ENCODE measurements at regions not wholly inside any gene's neighbourhood (a gene's known extent, or its start where the extent isn't known, plus 50 kb on each side); places are given as distances from the start of the nearest gene placed in this dataset.

DNA sequence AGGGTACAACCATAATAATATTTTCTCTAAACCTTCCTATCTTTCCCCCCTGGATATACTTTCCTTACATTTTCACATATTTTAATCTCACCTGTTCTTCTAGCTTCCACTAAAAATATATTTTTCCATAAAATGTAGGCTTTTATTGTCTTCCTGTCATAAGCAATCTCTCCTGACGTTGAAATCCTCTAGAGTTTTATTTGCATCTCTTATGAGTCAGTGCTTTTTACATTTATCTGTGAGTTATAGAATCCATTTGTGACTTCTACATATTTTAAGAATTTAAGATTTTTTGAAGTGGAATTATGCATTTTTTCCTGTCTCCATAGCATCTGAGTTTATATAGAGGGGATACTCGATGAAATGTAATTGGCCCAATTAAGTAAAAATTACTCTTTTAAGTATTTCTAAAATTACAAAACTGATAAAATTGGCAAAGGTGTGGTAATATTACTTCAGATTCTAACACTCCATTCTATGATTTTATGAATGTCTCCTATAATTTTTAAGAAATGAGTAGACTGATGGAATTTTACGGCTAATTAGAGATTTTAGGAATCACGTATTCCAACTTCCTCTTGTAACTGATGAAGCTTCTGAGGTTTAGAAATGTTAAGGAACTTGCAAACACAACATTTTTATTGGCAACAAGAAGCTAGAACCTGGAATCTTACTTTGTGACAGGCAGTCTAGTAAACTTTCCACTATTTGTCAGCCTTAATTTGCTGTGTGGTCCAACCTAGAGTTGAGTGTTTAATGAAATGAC is 422.9 kb upstream of the SEMA3A start:
- Mint-ChIP-seq H3K27ac (no peak overlapping the region), H3K9me3 (no peaks in the 10 kb centered on the region), H3K36me3 (ENCODE audit: low read depth) (no peaks in the 10 kb centered on the region), H3K4me3 (no peak overlapping the region), H3K4me1 (no peaks in the 10 kb centered on the region), H3K27me3 (ENCODE audit: low read depth, poor library complexity) (no peaks in the 10 kb centered on the region)
- TF ChIP-seq, protein P1, sequence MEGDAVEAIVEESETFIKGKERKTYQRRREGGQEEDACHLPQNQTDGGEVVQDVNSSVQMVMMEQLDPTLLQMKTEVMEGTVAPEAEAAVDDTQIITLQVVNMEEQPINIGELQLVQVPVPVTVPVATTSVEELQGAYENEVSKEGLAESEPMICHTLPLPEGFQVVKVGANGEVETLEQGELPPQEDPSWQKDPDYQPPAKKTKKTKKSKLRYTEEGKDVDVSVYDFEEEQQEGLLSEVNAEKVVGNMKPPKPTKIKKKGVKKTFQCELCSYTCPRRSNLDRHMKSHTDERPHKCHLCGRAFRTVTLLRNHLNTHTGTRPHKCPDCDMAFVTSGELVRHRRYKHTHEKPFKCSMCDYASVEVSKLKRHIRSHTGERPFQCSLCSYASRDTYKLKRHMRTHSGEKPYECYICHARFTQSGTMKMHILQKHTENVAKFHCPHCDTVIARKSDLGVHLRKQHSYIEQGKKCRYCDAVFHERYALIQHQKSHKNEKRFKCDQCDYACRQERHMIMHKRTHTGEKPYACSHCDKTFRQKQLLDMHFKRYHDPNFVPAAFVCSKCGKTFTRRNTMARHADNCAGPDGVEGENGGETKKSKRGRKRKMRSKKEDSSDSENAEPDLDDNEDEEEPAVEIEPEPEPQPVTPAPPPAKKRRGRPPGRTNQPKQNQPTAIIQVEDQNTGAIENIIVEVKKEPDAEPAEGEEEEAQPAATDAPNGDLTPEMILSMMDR (IDR thresholded peaks at IDR 0.05), result no peak
- no peak for DNase-seq

- no peak overlapping the region for H3K27ac Mint-ChIP-seq
- H3K36me3 Mint-ChIP-seq (ENCODE audit: low read depth), result no peaks in the 10 kb centered on the region
- no peak overlapping the region for H3K4me3 Mint-ChIP-seq
- DNase-seq, result no peak
- no peaks in the 10 kb centered on the region for H3K27me3 Mint-ChIP-seq (ENCODE audit: low read depth, poor library complexity)
- TF ChIP-seq, protein P1 (IDR thresholded peaks at IDR 0.05), result no peak
- H3K9me3 Mint-ChIP-seq, result no peaks in the 10 kb centered on the region
- no peaks in the 10 kb centered on the region for H3K4me1 Mint-ChIP-seq
Observed at GRCh38 chr7:84614821-84615501, 420.4 kb upstream of the SEMA3A start.

- Mint-ChIP-seq H3K4me3 (no peak overlapping the region), H3K27me3 (ENCODE audit: low read depth, poor library complexity) (no peaks in the 10 kb centered on the region), H3K4me1 (no peaks in the 10 kb centered on the region)
Observed at GRCh38 chr7:84612981-84613681, 418.5 kb upstream of the SEMA3A start.

GRCh38 chr7:84611391-84611790 is 416.8 kb upstream of the SEMA3A start:
- Mint-ChIP-seq H3K36me3 (ENCODE audit: low read depth) (no peaks in the 10 kb centered on the region), H3K4me1 (no peaks in the 10 kb centered on the region), H3K27me3 (ENCODE audit: low read depth, poor library complexity) (no peaks in the 10 kb centered on the region), H3K4me3 (no peak overlapping the region), H3K27ac (no peak overlapping the region), H3K9me3 (no peaks in the 10 kb centered on the region)
- DNase-seq, result no peak
- TF ChIP-seq, protein P1 (IDR thresholded peaks at IDR 0.05), result no peak

More at GRCh38 chr7:84612981-84613681, 418.5 kb upstream of the SEMA3A start:
- TF ChIP-seq, protein P1 (IDR thresholded peaks at IDR 0.05), result no peak
- no peak for DNase-seq
- Mint-ChIP-seq H3K36me3 (ENCODE audit: low read depth) (no peaks in the 10 kb centered on the region), H3K27ac (no peak overlapping the region), H3K9me3 (no peaks in the 10 kb centered on the region)

- Mint-ChIP-seq H3K36me3 (ENCODE audit: low read depth) (no peaks in the 10 kb centered on the region), H3K27ac (no peak overlapping the region), H3K4me3 (no peak overlapping the region), H3K4me1 (no peaks in the 10 kb centered on the region), H3K27me3 (ENCODE audit: low read depth, poor library complexity) (no peaks in the 10 kb centered on the region), H3K9me3 (no peaks in the 10 kb centered on the region)
- TF ChIP-seq, protein P1 (IDR thresholded peaks at IDR 0.05), result no peak
- DNase-seq, result no peak
Observed at GRCh38 chr7:84610390-84610789, 415.8 kb upstream of the SEMA3A start.

Measured in nephron progenitor cell (in vitro differentiated cells).